LNCaP clone FGC (cell line): ENCODE measurements at regions not wholly inside any gene's neighbourhood (a gene's known extent, or its start where the extent isn't known, plus 50 kb on each side); places are given as distances from the start of the nearest gene placed in this dataset.
A peak's percentile ranks its signal among the peaks of the same experiment; 100 is the strongest.

Experiments used
- DNase-seq: peaks from one replicate; pipeline ENCODE4 v3.0.0-alpha.2; 2011; ENCODE audit warnings: low read depth
- H3K4me3 ChIP-seq: 2 replicates; pipeline ENCODE4 v1.5.1; 2011; ENCODE audit warnings: mild to moderate bottlenecking, low read depth, low read length, control low read depth
- TF ChIP-seq, protein P1 (sequence below): IDR thresholded peaks from 2 replicates; pipeline ENCODE4 v1.5.1; 2012; ENCODE audit warnings: mild to moderate bottlenecking; ENCODE audit not compliant: control insufficient read depth, insufficient read depth; ENCODE audit errors: extremely low read depth

DNA sequence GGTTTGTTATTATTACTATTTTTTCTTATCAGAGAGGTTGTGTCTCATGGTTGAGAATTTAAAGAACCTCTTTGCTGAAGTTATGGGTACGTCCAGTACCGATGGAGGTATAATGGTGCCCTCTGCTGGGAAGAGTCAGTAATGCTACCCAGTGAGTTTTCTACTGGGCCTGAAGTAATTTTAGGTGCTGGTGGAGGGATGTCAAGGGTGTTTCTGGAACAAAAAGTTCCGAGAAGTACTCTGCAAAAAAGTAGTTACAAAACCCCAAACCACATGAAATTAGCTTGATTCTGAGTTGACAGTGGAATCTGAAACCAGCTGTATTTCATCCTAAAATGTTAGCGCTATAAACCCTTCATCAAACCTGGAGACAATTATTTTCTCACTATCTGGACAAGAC is 102.5 kb upstream of the MID1 start:
- peak; percentile 3 for DNase-seq
- no peak overlapping the region for H3K4me3 ChIP-seq
- TF ChIP-seq, protein P1, sequence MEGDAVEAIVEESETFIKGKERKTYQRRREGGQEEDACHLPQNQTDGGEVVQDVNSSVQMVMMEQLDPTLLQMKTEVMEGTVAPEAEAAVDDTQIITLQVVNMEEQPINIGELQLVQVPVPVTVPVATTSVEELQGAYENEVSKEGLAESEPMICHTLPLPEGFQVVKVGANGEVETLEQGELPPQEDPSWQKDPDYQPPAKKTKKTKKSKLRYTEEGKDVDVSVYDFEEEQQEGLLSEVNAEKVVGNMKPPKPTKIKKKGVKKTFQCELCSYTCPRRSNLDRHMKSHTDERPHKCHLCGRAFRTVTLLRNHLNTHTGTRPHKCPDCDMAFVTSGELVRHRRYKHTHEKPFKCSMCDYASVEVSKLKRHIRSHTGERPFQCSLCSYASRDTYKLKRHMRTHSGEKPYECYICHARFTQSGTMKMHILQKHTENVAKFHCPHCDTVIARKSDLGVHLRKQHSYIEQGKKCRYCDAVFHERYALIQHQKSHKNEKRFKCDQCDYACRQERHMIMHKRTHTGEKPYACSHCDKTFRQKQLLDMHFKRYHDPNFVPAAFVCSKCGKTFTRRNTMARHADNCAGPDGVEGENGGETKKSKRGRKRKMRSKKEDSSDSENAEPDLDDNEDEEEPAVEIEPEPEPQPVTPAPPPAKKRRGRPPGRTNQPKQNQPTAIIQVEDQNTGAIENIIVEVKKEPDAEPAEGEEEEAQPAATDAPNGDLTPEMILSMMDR, result peak; percentile 62

DNA sequence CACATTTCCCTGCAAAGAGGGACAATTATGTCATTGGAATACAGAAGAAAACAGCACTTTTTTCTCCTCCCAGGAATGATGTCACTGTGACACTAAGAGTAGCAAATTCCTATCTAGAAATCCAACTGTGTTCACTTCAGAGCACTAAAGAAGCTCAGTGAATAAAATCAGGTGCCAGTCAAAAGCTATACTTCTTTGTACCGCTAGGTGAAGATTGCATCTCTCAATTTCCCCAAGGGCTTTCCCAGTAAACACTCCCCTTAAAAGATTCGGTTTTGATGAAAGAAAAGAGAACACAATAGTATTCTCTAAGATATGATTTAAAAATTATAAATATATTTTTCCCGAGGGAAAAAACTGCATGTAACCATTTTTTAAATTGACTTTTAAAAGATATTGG is 104.7 kb upstream of the MID1 start:
- TF ChIP-seq, protein P1, result no peak
- H3K4me3 ChIP-seq, result no peak overlapping the region
- no peak for DNase-seq

DNA sequence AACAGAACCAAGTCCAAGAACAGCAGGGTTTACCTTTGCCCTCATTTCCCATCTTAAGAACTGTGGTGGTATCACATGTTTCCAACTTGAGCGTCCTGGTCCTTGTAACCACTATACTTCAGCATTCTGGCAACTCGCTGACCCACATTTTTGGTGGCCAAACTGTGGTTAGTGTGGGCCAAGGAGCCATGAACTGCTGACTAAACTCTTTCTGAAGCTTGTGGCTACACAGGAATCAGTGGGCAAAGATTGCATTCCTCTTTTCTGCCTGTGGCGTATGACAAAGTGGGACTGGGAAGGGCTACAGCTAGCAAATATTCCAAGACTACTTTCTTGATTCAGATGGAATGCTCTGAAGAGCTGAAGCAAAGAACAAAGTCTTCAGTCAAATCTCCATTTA is 106.3 kb upstream of the MID1 start:
- no peak overlapping the region for H3K4me3 ChIP-seq
- no peak for DNase-seq
- TF ChIP-seq, protein P1, result no peak

DNA sequence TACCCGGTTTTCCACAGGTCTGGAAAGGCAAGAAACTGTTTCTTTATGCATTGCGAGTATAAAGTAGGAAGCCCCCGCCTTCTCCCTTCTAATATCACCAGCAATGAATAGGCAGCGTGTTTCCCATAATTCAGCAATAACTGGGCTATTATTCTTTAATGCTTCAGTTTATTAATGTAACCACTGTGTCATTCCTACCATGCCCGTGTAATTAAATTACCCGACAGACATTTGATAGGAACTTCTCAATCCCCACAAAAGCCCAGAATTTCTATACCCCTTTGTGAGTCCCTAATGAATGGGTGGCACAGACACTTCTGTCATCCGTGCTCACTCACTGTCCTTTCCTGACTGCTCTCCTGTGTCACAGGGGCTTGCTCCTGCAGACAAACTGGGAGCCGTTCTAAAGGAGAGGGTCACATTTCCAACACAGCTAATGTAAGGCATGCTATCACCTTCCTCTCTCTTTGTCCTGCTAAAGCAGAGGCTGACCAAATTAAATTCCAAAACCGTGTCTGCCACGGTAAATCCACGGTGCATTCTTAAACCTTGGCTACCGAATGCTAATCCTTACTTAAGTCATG is 108.5 kb upstream of the MID1 start:
- no peak for DNase-seq
- TF ChIP-seq, protein P1, result no peak
- H3K4me3 ChIP-seq, result no peak overlapping the region

DNA sequence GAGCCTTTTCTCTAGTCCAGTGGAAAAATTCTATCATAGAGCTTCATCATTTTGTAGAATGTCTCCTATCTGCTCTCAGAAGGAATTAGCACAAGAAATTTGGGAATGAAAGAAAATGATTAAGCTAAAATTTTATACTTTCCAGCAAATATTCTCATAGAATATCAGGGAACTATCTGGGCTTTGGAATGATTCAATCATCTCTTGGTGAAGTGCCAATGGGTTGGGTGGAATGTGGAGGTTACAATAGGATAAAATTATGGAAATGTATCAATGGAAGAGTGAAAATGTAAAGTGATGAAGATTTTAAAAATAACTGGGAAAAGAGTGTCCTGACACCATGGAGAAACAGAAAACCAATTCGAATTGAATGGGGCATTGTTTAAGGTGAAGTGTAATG is 119.0 kb upstream of the MID1 start:
- TF ChIP-seq, protein P1, result no peak
- H3K4me3 ChIP-seq, result no peak overlapping the region
- DNase-seq, result no peak

DNA sequence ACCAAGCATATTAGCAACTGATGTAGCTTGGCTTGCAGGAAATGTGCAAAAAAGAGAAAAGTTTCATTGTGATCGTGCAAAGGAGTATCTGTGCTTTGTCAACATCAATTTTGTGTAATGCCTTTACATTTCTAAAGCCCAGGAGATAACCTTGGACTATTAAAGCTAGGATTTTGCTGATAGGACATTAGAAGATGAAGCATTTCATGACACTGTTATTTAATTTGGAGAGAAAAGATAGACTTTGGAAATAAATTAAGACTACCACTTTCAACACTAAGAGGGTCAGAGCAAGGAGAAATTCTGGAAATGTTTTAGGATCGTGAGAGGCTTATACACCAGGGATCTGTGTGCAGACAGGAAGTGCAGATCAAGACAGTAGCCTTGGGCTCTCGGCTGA is 120.6 kb upstream of the MID1 start:
- TF ChIP-seq, protein P1, result no peak
- DNase-seq, result no peak
- H3K4me3 ChIP-seq, result no peak overlapping the region

DNA sequence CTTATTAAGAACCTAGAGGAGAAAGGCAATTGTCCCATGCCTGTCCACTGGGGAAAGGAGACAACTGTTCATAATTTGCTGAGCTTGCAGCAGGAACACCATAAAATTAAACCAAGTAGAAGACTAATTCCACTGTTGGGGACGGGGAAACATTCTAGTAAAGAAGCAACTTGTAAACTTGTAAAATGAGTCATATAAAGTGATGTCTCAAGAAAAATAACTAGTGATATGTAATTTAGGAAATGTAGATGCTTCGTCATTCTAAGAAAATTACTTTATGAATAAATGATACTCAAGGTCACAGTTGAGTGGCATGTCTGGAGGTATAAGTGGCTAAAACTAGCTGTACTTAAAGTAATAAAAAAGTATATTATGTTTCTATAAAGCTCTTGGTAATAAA is 121.2 kb upstream of the MID1 start:
- no peak overlapping the region for H3K4me3 ChIP-seq
- no peak for DNase-seq
- TF ChIP-seq, protein P1, result no peak
